Upper lobe of right lung (tissue), 1 donor: ENCODE measurements at regions not wholly inside any gene's neighbourhood (a gene's known extent, or its start where the extent isn't known, plus 50 kb on each side); places are given as distances from the start of the nearest gene placed in this dataset.

Experiments used
- ATAC-seq: fragments of 200-7000 bp; cut with Tn5 transposase; one replicate; pipeline ENCODE4 v1.9.1; 2020; ENCODE audit warnings: mild to moderate bottlenecking, moderate library complexity
- DNase-seq: peaks from one replicate; pipeline ENCODE4 v3.0.0-alpha.2; 2020
- H3K27ac ChIP-seq: fragments of 200-600 bp; one replicate; pipeline ENCODE4 v1.8.0; 2022
- H3K27me3 ChIP-seq: fragments of 200-600 bp; one replicate; pipeline ENCODE4 v1.8.0; 2022; ENCODE audit warnings: mild to moderate bottlenecking
- H3K36me3 ChIP-seq: fragments of 200-600 bp; one replicate; pipeline ENCODE4 v1.8.0; 2022
- H3K4me1 ChIP-seq: fragments of 200-600 bp; one replicate; pipeline ENCODE4 v1.8.0; 2022
- H3K4me3 ChIP-seq: fragments of 200-600 bp; one replicate; pipeline ENCODE4 v1.8.0; 2022; ENCODE audit warnings: mild to moderate bottlenecking
- H3K9me3 ChIP-seq: fragments of 200-600 bp; one replicate; pipeline ENCODE4 v1.8.0; 2022
- intact Hi-C: fragments of 100-400 bp; cut with DNase I; formaldehyde crosslinking; loops from one replicate; pipeline ENCODE4 v1.11.0; 2022
- TF ChIP-seq, protein P1 (sequence below): fragments of 200-600 bp; IDR thresholded peaks from one replicate; pipeline ENCODE4 v1.8.0; 2022; ENCODE audit warnings: antibody characterized with exemption
- donor health status: DM: no; HTN: yes; CAD: no; lungs with severe emphysema.

DNA sequence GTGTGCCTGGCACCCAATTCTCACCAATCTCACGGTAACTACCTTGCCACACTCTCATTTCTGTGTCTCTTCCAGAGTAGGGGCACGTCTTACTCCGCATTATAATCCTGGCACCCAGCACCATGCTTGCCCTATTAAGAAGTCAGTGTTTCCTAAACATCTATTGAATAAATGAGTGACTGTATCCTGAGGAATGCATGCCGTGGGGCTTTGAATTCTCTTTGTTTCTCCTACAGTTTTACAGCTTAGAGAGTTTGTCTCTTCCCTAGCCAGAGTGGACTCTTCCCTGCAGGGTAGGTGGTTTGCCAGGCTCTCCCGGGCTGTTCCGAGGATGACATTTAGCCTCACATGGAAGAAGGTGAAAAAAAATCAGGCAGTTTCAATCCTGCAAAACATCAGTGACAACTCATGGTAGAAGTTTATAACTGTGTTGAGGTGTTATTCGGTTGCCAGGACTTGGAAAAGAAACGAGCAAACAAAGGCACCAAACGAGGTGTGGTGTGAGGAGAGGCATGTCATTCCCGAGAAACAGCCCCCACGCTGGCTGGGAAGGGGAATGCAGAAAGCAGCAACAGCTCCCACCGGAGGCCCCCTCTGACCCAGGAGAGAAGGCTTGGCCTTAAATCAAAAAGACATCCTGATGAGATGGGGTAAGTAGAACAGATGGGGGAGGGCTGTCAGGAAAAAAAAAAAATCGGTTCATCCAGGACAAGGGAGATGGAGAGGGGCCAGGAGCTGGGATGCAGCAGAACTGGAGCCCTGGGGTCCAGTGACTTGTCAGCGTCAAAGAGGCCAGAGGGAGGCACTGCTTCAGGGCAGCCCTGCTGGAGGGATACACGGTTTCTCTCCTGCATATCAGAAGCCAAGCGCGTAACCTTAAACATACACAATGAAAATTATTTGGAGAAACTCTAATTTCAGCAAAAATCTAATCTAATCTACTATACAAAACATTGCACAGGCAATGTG lies 168.4 kb upstream of the ARRDC4 start:
- no peaks in the 10 kb centered on the region for H3K9me3 ChIP-seq
- no peaks in the 10 kb centered on the region for H3K36me3 ChIP-seq
- TF ChIP-seq, protein P1, sequence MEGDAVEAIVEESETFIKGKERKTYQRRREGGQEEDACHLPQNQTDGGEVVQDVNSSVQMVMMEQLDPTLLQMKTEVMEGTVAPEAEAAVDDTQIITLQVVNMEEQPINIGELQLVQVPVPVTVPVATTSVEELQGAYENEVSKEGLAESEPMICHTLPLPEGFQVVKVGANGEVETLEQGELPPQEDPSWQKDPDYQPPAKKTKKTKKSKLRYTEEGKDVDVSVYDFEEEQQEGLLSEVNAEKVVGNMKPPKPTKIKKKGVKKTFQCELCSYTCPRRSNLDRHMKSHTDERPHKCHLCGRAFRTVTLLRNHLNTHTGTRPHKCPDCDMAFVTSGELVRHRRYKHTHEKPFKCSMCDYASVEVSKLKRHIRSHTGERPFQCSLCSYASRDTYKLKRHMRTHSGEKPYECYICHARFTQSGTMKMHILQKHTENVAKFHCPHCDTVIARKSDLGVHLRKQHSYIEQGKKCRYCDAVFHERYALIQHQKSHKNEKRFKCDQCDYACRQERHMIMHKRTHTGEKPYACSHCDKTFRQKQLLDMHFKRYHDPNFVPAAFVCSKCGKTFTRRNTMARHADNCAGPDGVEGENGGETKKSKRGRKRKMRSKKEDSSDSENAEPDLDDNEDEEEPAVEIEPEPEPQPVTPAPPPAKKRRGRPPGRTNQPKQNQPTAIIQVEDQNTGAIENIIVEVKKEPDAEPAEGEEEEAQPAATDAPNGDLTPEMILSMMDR = no peak
- no peak for DNase-seq
- H3K27me3 ChIP-seq = no peaks in the 10 kb centered on the region
- intact Hi-C loops = no loop called here
- ATAC-seq = no peak
- H3K4me1 ChIP-seq = no peaks in the 10 kb centered on the region
- no peak overlapping the region for H3K4me3 ChIP-seq
- H3K27ac ChIP-seq = no peak overlapping the region

DNA sequence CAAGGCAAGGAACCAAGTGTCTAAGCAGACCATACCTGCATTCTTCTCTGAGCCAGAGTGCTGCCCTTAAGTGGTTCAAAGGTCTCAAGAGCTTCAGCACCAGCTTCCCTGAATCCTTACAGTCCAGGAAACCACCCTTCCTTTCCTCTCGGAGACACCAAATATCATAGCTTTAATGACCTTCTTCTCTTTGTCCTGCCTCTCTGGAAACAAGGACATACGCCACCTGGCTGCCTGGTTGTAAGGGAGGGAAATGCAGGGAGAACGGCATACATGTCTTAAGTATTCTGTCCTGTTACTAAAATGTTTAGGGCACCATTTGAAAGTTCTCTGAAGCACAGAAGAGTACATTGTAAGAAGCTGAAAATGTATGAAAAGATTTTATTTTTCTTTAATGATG lies 155.6 kb upstream of the ARRDC4 start:
- H3K27me3 ChIP-seq = no peaks in the 10 kb centered on the region
- H3K27ac ChIP-seq = no peak overlapping the region
- intact Hi-C loops = no loop called here
- TF ChIP-seq, protein P1 = no peak
- no peak for ATAC-seq
- DNase-seq = no peak
- no peaks in the 10 kb centered on the region for H3K36me3 ChIP-seq
- no peak overlapping the region for H3K4me3 ChIP-seq
- H3K9me3 ChIP-seq = no peaks in the 10 kb centered on the region
- H3K4me1 ChIP-seq = no peaks in the 10 kb centered on the region

DNA sequence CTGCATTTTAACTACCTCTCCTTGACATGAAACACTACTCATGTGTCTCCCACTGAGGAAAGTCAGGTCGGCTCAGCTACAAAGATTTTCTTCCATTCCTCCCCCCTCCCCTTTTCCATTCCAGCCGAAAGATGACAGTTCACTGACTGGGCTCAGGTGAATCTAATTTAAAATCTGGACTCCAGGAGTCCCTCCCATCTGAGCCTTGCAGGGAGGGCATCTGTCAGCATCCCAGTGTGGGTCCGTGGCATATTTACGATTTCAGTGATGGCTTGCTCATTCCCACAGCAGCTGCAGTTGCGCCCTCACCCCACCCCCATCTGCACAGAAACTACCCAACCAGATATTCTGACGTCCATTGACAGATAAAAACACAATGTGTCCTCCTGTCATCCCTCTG lies 153.7 kb upstream of the ARRDC4 start:
- H3K4me1 ChIP-seq = no peaks in the 10 kb centered on the region
- intact Hi-C loops = no loop called here
- no peaks in the 10 kb centered on the region for H3K36me3 ChIP-seq
- no peaks in the 10 kb centered on the region for H3K9me3 ChIP-seq
- H3K27ac ChIP-seq = no peak overlapping the region
- no peak for DNase-seq
- no peaks in the 10 kb centered on the region for H3K27me3 ChIP-seq
- TF ChIP-seq, protein P1 = no peak
- H3K4me3 ChIP-seq = no peak overlapping the region
- no peak for ATAC-seq

DNA sequence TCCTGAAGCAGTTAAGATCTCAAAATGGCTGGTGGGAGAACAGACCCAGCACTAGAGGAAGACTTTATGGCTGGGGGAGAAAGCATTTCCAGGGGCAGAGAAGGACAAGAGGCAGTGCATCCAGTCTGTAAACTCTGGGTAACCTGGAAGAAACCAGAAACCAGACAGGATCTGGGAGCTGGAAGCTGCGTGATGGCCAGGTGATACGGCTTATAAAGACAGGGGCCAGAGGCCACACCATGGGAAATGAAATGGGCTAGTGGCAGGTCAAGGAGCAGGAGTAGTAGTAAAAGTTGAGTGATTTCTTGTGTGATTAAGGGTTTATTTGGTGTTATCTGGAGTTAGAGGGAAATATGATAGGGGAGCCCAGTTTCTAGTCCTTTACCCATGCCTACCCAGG lies 144.7 kb upstream of the ARRDC4 start:
- Histone ChIP-seq H3K4me3 (no peak overlapping the region), H3K27ac (no peak overlapping the region), H3K9me3 (no peaks in the 10 kb centered on the region), H3K4me1 (no peaks in the 10 kb centered on the region), H3K36me3 (no peaks in the 10 kb centered on the region), H3K27me3 (no peaks in the 10 kb centered on the region)
- DNase-seq = no peak
- intact Hi-C loops = no loop called here
- no peak for ATAC-seq
- TF ChIP-seq, protein P1 = no peak

DNA sequence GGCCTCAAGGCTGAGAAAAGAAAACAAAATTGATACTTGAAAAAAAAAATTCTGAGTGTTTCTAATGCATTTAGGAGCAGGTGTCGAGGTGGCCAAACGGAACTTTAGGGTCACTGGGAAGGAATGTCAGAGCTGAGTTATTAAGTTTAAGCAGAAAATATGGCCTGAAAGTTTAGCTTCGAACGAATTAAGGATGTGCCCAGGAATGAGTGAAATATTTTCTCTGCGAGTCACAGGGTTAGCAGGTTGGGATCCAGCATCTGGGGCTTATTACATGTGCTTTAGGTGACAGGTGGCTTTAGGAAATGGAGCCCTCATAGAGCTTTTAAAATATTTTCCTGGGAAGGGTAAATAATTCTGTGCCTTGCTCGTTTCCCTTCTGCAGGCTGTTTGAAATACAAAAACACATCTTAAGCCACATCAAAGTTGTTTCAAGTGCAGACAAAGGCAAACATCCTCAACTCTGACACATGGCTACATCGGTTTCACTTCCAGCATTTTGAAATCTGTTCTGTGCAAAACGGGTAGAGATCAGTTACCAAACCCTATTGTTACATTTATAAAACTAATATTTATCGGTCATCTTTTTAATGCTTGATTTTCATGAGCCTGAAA lies 143.1 kb upstream of the ARRDC4 start:
- Histone ChIP-seq H3K27ac (no peak overlapping the region), H3K36me3 (no peaks in the 10 kb centered on the region), H3K4me3 (no peak overlapping the region), H3K4me1 (no peaks in the 10 kb centered on the region), H3K27me3 (no peaks in the 10 kb centered on the region), H3K9me3 (no peaks in the 10 kb centered on the region)
- no peak for DNase-seq
- TF ChIP-seq, protein P1 = no peak
- intact Hi-C loops = no loop called here
- ATAC-seq = no peak
